OCI-LY1 (cell line): ENCODE measurements at regions not wholly inside any gene's neighbourhood (a gene's known extent, or its start where the extent isn't known, plus 50 kb on each side); places are given as distances from the start of the nearest gene placed in this dataset.

Experiments
- EZH2 ChIP-seq: fragments of 200-600 bp; sonication (generic), shearing (Covaris generic); IDR thresholded peaks from 2 replicates; pipeline ENCODE4 v1.8.0; 2017; ENCODE audit warnings: borderline replicate concordance, mixed run types, mild to moderate bottlenecking, antibody characterized with exemption, low read length, moderate library complexity, mixed read lengths
- TF ChIP-seq, protein P1 (sequence below): fragments of 200-600 bp; sonication (generic), shearing (Covaris generic); IDR thresholded peaks from 2 replicates; pipeline ENCODE4 v1.5.1; 2017; ENCODE audit warnings: mild to moderate bottlenecking, antibody characterized with exemption, low read length, moderate library complexity, mixed read lengths

DNA sequence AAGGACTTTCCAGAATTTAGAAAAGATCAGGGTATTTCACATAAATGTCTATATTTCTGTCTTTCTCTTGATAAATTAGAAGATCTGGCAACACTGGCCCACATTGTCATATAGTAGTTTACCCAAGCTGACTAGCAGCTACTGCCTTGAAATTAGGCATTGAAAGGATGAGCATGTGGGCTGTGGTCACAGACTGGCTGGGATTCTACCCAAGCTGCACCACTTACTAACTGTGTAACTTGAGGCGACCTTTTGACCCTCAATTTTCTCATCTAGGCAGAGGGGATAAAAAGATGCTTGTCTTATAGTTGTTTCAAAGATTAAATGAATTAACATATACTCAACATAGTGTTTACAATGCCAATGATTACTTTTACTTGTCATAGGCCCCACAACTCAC is 152.7 kb upstream of the BMP2 start:
- TF ChIP-seq, protein P1, sequence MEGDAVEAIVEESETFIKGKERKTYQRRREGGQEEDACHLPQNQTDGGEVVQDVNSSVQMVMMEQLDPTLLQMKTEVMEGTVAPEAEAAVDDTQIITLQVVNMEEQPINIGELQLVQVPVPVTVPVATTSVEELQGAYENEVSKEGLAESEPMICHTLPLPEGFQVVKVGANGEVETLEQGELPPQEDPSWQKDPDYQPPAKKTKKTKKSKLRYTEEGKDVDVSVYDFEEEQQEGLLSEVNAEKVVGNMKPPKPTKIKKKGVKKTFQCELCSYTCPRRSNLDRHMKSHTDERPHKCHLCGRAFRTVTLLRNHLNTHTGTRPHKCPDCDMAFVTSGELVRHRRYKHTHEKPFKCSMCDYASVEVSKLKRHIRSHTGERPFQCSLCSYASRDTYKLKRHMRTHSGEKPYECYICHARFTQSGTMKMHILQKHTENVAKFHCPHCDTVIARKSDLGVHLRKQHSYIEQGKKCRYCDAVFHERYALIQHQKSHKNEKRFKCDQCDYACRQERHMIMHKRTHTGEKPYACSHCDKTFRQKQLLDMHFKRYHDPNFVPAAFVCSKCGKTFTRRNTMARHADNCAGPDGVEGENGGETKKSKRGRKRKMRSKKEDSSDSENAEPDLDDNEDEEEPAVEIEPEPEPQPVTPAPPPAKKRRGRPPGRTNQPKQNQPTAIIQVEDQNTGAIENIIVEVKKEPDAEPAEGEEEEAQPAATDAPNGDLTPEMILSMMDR = no peak
- no peak for TF ChIP-seq EZH2
